Spleen (tissue), 11 donors: ENCODE measurements at regions not wholly inside any gene's neighbourhood (a gene's known extent, or its start where the extent isn't known, plus 50 kb on each side); places are given as distances from the start of the nearest gene placed in this dataset.

Source experiments
- DNase-seq: peaks from one replicate; pipeline ENCODE4 v3.0.0-alpha.2; 2020
- H3K27ac ChIP-seq, 8 donors: fragments of 200-600 bp; sonication (generic) in 7 of 8; 1 replicate in 4 of 8; 2 replicates in 4 of 8; pipeline versions ENCODE4 v1.5.0 to v1.8.0; 2016 to 2021; ENCODE audit warnings: inconsistent platforms in 4 of 8, mild to moderate bottlenecking in 4 of 8, moderate library complexity in 1 of 8
- H3K27me3 ChIP-seq, 7 donors: fragments of 200-600 bp; sonication (generic) in 6 of 7; replicated peaks in 1 of 7; 1 replicate in 4 of 7; 2 replicates in 3 of 7; pipeline versions ENCODE4 v1.5.0 to v1.8.0; 2016 to 2021; ENCODE audit warnings: inconsistent platforms in 3 of 7, mild to moderate bottlenecking in 1 of 7
- H3K36me3 ChIP-seq, 6 donors: fragments of 200-600 bp; sonication (generic) in 5 of 6; 1 replicate in 4 of 6; 2 replicates in 2 of 6; pipeline versions ENCODE4 v1.5.0 to v1.8.0; 2016 to 2021; ENCODE audit warnings: inconsistent platforms in 2 of 6
- H3K4me1 ChIP-seq, 6 donors: fragments of 200-600 bp; sonication (generic) in 5 of 6; 1 replicate in 3 of 6; 2 replicates in 3 of 6; pipeline versions ENCODE4 v1.5.0 to v1.8.0; 2016 to 2021; ENCODE audit warnings: inconsistent platforms in 3 of 6
- H3K4me3 ChIP-seq, 8 donors: fragments of 200-600 bp; sonication (generic) in 7 of 8; 1 replicate in 4 of 8; 2 replicates in 4 of 8; pipeline versions ENCODE4 v1.5.0 to v1.8.0; 2016 to 2021; ENCODE audit warnings: inconsistent platforms in 4 of 8, mild to moderate bottlenecking in 4 of 8, moderate library complexity in 2 of 8
- H3K9me3 ChIP-seq, 8 donors: fragments of 200-600 bp; sonication (generic) in 7 of 8; 1 replicate in 4 of 8; 2 replicates in 4 of 8; pipeline versions ENCODE4 v1.5.0 to v1.8.0; 2016 to 2021; ENCODE audit warnings: inconsistent platforms in 4 of 8
- POLR2A ChIP-seq, 3 donors: fragments of 450-650 bp; IDR thresholded peaks; one replicate each; pipeline ENCODE4 v1.5.1; 2017; ENCODE audit warnings: antibody characterized with exemption in 3 of 3, mild to moderate bottlenecking in 1 of 3
- POLR2AphosphoS5 ChIP-seq, 3 donors: sonication (generic); formaldehyde crosslinking; IDR thresholded peaks; one replicate each; pipeline ENCODE4 v1.5.1; 2017; ENCODE audit warnings: antibody characterized with exemption in 3 of 3
- WGBS, 5 donors: extraction: QIAGEN DNeasy Blood & Tissue Kit in 3 of 5; methylation state at CpG; one replicate each; pipeline versions ENCODE4 v1.1.5 to v1.1.7; 2013 to 2018; 5-methylcytosine and 5-hydroxymethylcytosine counted together
- intact Hi-C: fragments of 100-400 bp; cut with DNase I; formaldehyde crosslinking; loops from one replicate; pipeline ENCODE4 v1.15.0; 2023; ENCODE audit warnings: low total_unique reads
- TF ChIP-seq, protein P1 (sequence below), 11 experiments: fragments of 200-600 bp in 7 of 11; fragments of 450-650 bp in 4 of 11; sonication (generic) in 4 of 11; IDR thresholded peaks in 8 of 11; conservative IDR thresholded peaks in 3 of 11; 1 replicate in 7 of 11; 2 replicates in 4 of 11; pipeline versions ENCODE4 v1.4.0 to v1.8.0; 2016 to 2021; ENCODE audit warnings: antibody characterized with exemption in 11 of 11, inconsistent platforms in 4 of 11, mild to moderate bottlenecking in 1 of 11
- donor health status: healthy with polysubstance abuse.
- donor health status: DM: no; HTN: no; CAD: no; lungs with moderate emphysema.
- donor health status: DM: no; HTN: no; CAD: no.
- donor health status: Bipolar disorder and iron deficiency.
- donor health status: healthy.
- donor health status: DM: no; HTN: no; CAD: no.
- donor health status: DM: yes; HTN: yes; CAD: no.

DNA sequence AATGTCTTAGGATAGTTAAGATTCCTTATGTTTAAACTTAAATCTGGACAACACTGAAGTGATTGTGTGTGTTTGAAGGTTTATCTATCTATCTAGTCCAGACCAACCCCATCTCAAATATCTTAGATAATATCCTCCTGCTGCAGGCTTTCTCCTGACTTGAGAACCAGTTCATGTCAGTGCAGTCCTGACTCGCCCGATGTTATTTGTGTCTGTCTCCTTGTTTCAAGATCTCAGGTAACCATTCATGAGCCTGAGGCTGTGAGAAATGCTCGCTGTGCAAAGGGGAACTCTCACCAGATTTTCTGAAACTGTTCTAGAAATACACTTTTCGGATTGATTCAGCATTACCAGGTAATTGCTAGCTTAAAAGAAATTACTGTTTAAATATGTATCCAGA is 356.2 kb downstream of the SNAPC1 start:
- no peak overlapping the region for H3K27ac ChIP-seq
- no peaks in the 10 kb centered on the region for H3K9me3 ChIP-seq
- DNase-seq = no peak
- intact Hi-C loops = loop anchor here (10.0 kb wide), 1 partner anchor 654 kb away; no protein-coding TSS in a partner anchor
- 72 to 84% (median 77%) methylated on average over 4 of the region's 4 CpGs for WGBS, 5 donors
- TF ChIP-seq POLR2AphosphoS5 (IDR thresholded peaks at IDR 0.05) (no peak), POLR2A (IDR thresholded peaks at IDR 0.05) (no peak)
- TF ChIP-seq, protein P1, sequence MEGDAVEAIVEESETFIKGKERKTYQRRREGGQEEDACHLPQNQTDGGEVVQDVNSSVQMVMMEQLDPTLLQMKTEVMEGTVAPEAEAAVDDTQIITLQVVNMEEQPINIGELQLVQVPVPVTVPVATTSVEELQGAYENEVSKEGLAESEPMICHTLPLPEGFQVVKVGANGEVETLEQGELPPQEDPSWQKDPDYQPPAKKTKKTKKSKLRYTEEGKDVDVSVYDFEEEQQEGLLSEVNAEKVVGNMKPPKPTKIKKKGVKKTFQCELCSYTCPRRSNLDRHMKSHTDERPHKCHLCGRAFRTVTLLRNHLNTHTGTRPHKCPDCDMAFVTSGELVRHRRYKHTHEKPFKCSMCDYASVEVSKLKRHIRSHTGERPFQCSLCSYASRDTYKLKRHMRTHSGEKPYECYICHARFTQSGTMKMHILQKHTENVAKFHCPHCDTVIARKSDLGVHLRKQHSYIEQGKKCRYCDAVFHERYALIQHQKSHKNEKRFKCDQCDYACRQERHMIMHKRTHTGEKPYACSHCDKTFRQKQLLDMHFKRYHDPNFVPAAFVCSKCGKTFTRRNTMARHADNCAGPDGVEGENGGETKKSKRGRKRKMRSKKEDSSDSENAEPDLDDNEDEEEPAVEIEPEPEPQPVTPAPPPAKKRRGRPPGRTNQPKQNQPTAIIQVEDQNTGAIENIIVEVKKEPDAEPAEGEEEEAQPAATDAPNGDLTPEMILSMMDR (IDR thresholded peaks at IDR 0.05 in 8 of 11, conservative IDR thresholded peaks at IDR 0.05 in 3 of 11) = no peak
- peaks cover 4 to 39% (median 15%) of the 10 kb centered on the region in 6 donors for H3K4me1 ChIP-seq
- H3K4me3 ChIP-seq = no peak overlapping the region
- H3K36me3 ChIP-seq = no peaks in the 10 kb centered on the region
- peaks cover 0 to 57% (median 37%) of the 10 kb centered on the region in 7 donors for H3K27me3 ChIP-seq

DNA sequence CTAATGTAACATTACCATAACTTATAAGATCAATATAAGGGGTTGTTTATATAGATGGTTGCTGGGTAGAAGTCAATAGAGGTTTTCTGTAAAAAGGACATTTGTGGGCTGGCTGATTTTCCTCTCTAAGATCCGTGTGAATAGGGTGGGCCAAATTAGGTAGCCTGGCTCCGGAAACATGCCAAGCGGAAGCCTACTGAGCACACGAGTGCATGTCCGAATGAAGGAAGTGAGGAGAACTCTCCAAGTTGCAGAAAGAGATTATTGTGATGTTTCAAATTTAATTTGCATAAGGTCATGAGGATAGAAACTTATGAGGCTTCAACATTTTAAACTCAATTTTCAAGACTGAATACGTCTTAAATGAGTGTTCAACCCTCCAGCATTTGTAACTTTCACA is 356.7 kb downstream of the SNAPC1 start:
- no peaks in the 10 kb centered on the region for H3K9me3 ChIP-seq
- TF ChIP-seq POLR2AphosphoS5 (IDR thresholded peaks at IDR 0.05) (no peak), POLR2A (IDR thresholded peaks at IDR 0.05) (no peak)
- TF ChIP-seq, protein P1 (IDR thresholded peaks at IDR 0.05 in 8 of 11, conservative IDR thresholded peaks at IDR 0.05 in 3 of 11) = no peak

DNA sequence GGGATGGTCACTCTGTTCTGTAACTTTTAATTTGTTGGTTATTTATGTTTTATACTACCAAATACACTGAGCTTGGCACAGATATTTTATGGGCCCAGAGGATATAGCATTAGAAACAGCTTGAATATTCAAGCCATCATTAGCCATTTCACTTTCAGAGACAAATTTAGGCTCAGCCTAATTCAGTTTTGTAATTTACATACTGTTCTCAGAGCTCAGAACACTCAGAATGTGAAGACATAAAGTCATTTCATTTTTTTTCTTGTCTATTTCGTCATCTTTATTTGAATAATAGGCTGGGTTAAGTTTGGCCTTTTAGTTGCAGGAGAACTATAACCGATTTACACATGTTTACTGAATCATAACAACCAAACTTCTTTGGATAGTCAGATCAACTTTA is 361.7 kb downstream of the SNAPC1 start:
- 43 to 83% (median 63%) methylated on average over 2 of the region's 2 CpGs for WGBS, 5 donors
- DNase-seq = no peak
- TF ChIP-seq, protein P1 (IDR thresholded peaks at IDR 0.05 in 8 of 11, conservative IDR thresholded peaks at IDR 0.05 in 3 of 11) = no peak
- TF ChIP-seq POLR2A (IDR thresholded peaks at IDR 0.05) (no peak), POLR2AphosphoS5 (IDR thresholded peaks at IDR 0.05) (no peak)
- H3K36me3 ChIP-seq = no peaks in the 10 kb centered on the region
- H3K27me3 ChIP-seq = peaks cover 0 to 25% (median 6%) of the 10 kb centered on the region in 7 donors
- no peak overlapping the region for H3K4me3 ChIP-seq
- no peak overlapping the region for H3K27ac ChIP-seq
- intact Hi-C loops = loop anchor here (10.0 kb wide), 2 partner anchors 199 to 229 kb away; no protein-coding TSS in a partner anchor
- H3K9me3 ChIP-seq = no peaks in the 10 kb centered on the region
- H3K4me1 ChIP-seq = peaks cover 0 to 20% (median 0%) of the 10 kb centered on the region in 6 donors

More for the DNA sequence above, 356.7 kb downstream of the SNAPC1 start:
- Histone ChIP-seq H3K4me3 (no peak overlapping the region), H3K36me3 (no peaks in the 10 kb centered on the region), H3K4me1 (peaks cover 4 to 39% (median 15%) of the 10 kb centered on the region in 6 donors), H3K27ac (no peak overlapping the region), H3K27me3 (peaks cover 0 to 57% (median 37%) of the 10 kb centered on the region in 7 donors)
- intact Hi-C loops = loop anchor here (10.0 kb wide), 1 partner anchor 654 kb away; no protein-coding TSS in a partner anchor
- 67 to 76% (median 70%) methylated on average over 6 of the region's 6 CpGs for WGBS, 5 donors
- DNase-seq = no peak

DNA sequence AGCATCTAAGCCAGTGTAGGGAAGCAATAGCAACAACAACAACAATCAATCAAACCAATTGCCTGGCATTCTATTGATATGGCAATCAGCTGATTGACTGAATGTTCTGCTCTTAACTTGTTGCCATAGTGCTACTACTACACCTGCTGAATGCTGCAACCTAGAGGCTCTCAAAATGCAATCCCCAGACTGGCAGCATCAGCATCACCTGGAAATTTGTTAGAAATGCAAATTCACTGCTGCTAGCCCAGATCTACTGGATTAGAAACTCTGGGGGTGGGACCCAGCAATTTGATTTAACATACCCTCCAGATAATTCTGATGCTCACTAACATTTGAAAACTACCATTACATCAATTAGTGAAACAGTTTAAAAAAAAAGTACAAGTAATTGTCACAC is 363.6 kb downstream of the SNAPC1 start:
- intact Hi-C loops = loop anchor here (10.0 kb wide), 2 partner anchors 201 to 231 kb away; no protein-coding TSS in a partner anchor
- no peak overlapping the region for H3K27ac ChIP-seq

More for the DNA sequence above, 363.6 kb downstream of the SNAPC1 start:
- Histone ChIP-seq H3K27me3 (peaks cover 0 to 8% (median 0%) of the 10 kb centered on the region in 7 donors), H3K4me1 (peaks cover 0 to 19% (median 0%) of the 10 kb centered on the region in 6 donors), H3K36me3 (no peaks in the 10 kb centered on the region), H3K4me3 (no peak overlapping the region), H3K9me3 (no peaks in the 10 kb centered on the region)
- no peak for DNase-seq
- TF ChIP-seq POLR2A (IDR thresholded peaks at IDR 0.05) (no peak), POLR2AphosphoS5 (IDR thresholded peaks at IDR 0.05) (no peak)
- TF ChIP-seq, protein P1 (IDR thresholded peaks at IDR 0.05 in 8 of 11, conservative IDR thresholded peaks at IDR 0.05 in 3 of 11) = no peak
